ENCODE measurements at regions not wholly inside any gene's neighbourhood (a gene's known extent, or its start where the extent isn't known, plus 50 kb on each side); places are given as distances from the start of the nearest gene placed in this dataset.

DNA sequence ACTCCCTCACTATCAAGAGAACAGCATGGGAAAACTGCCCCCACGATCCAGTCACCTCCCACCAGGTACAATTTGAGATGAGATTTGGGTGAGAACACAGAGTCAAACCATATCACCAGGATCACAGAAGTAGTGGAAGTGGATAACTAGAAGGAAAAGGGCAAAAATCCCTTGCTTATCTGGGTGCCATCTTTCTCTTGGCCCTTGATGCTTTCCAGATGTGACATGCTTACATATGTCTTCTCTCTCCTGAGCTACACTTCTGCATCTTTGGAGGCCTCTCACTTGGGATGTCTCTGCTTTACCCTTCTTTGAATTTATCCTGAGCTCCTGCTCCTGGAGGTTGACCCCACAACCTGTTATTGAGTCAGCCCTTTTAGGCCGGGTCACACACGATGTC lies 57.6 kb upstream of the APOBEC4 start:
- TF ChIP-seq, protein P1, sequence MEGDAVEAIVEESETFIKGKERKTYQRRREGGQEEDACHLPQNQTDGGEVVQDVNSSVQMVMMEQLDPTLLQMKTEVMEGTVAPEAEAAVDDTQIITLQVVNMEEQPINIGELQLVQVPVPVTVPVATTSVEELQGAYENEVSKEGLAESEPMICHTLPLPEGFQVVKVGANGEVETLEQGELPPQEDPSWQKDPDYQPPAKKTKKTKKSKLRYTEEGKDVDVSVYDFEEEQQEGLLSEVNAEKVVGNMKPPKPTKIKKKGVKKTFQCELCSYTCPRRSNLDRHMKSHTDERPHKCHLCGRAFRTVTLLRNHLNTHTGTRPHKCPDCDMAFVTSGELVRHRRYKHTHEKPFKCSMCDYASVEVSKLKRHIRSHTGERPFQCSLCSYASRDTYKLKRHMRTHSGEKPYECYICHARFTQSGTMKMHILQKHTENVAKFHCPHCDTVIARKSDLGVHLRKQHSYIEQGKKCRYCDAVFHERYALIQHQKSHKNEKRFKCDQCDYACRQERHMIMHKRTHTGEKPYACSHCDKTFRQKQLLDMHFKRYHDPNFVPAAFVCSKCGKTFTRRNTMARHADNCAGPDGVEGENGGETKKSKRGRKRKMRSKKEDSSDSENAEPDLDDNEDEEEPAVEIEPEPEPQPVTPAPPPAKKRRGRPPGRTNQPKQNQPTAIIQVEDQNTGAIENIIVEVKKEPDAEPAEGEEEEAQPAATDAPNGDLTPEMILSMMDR (conservative IDR thresholded peaks at IDR 0.05 in 1 of 2, IDR thresholded peaks at IDR 0.05 in 1 of 2; ENCODE audit: extremely low read depth in 1 of 2, insufficient read depth in 1 of 2, low read depth in 1 of 2, low read length in 2 of 2) = no peak
- TF ChIP-seq EZH2 (IDR thresholded peaks at IDR 0.05; ENCODE audit: borderline replicate concordance, low read length) = no peak
